ENCODE measurements at regions not wholly inside any gene's neighbourhood (a gene's known extent, or its start where the extent isn't known, plus 50 kb on each side); places are given as distances from the start of the nearest gene placed in this dataset.

GRCh38 chr2:195238826-195239225 lies 418.2 kb upstream of the SLC39A10 start:
- TF ChIP-seq GABPA (IDR thresholded peaks at IDR 0.05; ENCODE audit: borderline replicate concordance, insufficient read depth, low read length) (no peak), CTCF (IDR thresholded peaks at IDR 0.05; ENCODE audit: control extremely low read depth in 1 of 3, insufficient read depth in 1 of 3, low read depth in 1 of 3, low read length in 3 of 3) (no peak), JUN (IDR thresholded peaks at IDR 0.05; ENCODE audit: low read depth, low read length) (no peak), EZH2 (IDR thresholded peaks at IDR 0.05; ENCODE audit: low read depth, low read length, severe bottlenecking) (no peak), JUND (IDR thresholded peaks at IDR 0.05; ENCODE audit: low read length) (no peak), POLR2A (IDR thresholded peaks at IDR 0.05; ENCODE audit: control extremely low read depth in 1 of 2, low read depth in 2 of 2, low read length in 2 of 2) (no peak), RFX5 (IDR thresholded peaks at IDR 0.05; ENCODE audit: borderline replicate concordance, low read depth, low read length) (no peak), EP300 (IDR thresholded peaks at IDR 0.05; ENCODE audit: borderline replicate concordance in 1 of 2, low read depth in 2 of 2, low read length in 2 of 2) (no peak), TBP (IDR thresholded peaks at IDR 0.05; ENCODE audit: low read depth, low read length) (no peak), HDAC2 (IDR thresholded peaks at IDR 0.05; ENCODE audit: borderline replicate concordance in 1 of 2, low read depth in 2 of 2, low read length in 2 of 2) (no peak)
